ENCODE measurements at regions not wholly inside any gene's neighbourhood (a gene's known extent, or its start where the extent isn't known, plus 50 kb on each side); places are given as distances from the start of the nearest gene placed in this dataset.

- no peak overlapping the region for H2AK5ac ChIP-seq (ENCODE audit: low read depth, low read length)
- DNase-seq (ENCODE audit: low read depth in 1 of 2, low spot score in 2 of 2) = no peak
- no peak overlapping the region for H3K4me2 ChIP-seq (ENCODE audit: insufficient read depth in 1 of 2, low read depth in 2 of 2, low read length in 2 of 2)
- 77% methylated on average over 4 of the region's 4 CpGs; no CpG with 5 or more reads in 1 of the 2 experiments for WGBS, 2 experiments (ENCODE audit: extremely low coverage in 1 of 2, insufficient coverage in 1 of 2, insufficient read length in 1 of 2, insufficient replicate concordance in 2 of 2, low coverage in 1 of 2, low lambda C conversion rate in 2 of 2, missing lambda C conversion rate in 1 of 2)
- no peak overlapping the region for H3K27ac ChIP-seq (ENCODE audit: low read depth, low read length)
- no peak overlapping the region for H3K4ac ChIP-seq (replicated peaks; ENCODE audit: insufficient read length, low read depth, low read length)
- H4K20me1 ChIP-seq (replicated peaks in 1 of 2; ENCODE audit: control insufficient read depth in 1 of 2, insufficient read depth in 2 of 2, low read length in 2 of 2) = no peaks in the 10 kb centered on the region
- no peaks in the 10 kb centered on the region; the same call in 1 of the 2 replicates for H3K23me2 ChIP-seq (ENCODE audit: low read depth, low read length)
- no peak overlapping the region for H3K56ac ChIP-seq (replicated peaks; ENCODE audit: insufficient read length, low read depth, low read length)
- no peaks in the 10 kb centered on the region for H3K79me2 ChIP-seq (ENCODE audit: control insufficient read depth in 1 of 2, insufficient read depth in 2 of 2, low read length in 2 of 2)
- ChIA-PET CTCF (ENCODE audit: partially characterized antibody) (interaction anchor here (0.6 to 5.0 kb wide), 7 partner anchors 10 to 205 kb away, joined by 3 to 24 read pairs (median 3); no protein-coding TSS in a partner anchor), POLR2A (ENCODE audit: partially characterized antibody) (interaction anchor here (0.7 to 2.4 kb wide), 3 partner anchors 9 to 35 kb away, joined by 3 to 6 read pairs (median 3); no protein-coding TSS in a partner anchor)
- no peak overlapping the region for H4K91ac ChIP-seq (replicated peaks; ENCODE audit: insufficient read length, low read length)
- no peak overlapping the region for H3K18ac ChIP-seq (ENCODE audit: extremely low read depth, low read length)
- no peaks in the 10 kb centered on the region for H3K79me1 ChIP-seq (ENCODE audit: low read depth, low read length)
- H2AFZ ChIP-seq (ENCODE audit: low read length) = no peak overlapping the region
- no peak overlapping the region; the same call in 1 of the 2 replicates for H2BK20ac ChIP-seq (ENCODE audit: low read length)
- no peaks in the 10 kb centered on the region for H3K36me3 ChIP-seq (ENCODE audit: control insufficient read depth in 2 of 4, insufficient read depth in 4 of 4, low read length in 3 of 4)
- no peak for TF ChIP-seq JUN (IDR thresholded peaks at IDR 0.05; ENCODE audit: low read depth, low read length)
- TF ChIP-seq POLR2A (IDR thresholded peaks at IDR 0.05; ENCODE audit: control extremely low read depth in 1 of 2, low read depth in 2 of 2, low read length in 2 of 2) = no peak
- no peak for TF ChIP-seq TAF7 (optimal IDR thresholded peaks at IDR 0.05; ENCODE audit: borderline replicate concordance, low read depth, low read length)
- no peak for TF ChIP-seq HDAC2 (IDR thresholded peaks at IDR 0.05; ENCODE audit: borderline replicate concordance in 1 of 2, low read depth in 2 of 2, low read length in 2 of 2)
- no peak for TF ChIP-seq GABPA (IDR thresholded peaks at IDR 0.05; ENCODE audit: borderline replicate concordance, insufficient read depth, low read length)
- TF ChIP-seq RXRA (IDR thresholded peaks at IDR 0.05; ENCODE audit: insufficient read depth, low read depth, low read length) = no peak
- TF ChIP-seq TCF12 (IDR thresholded peaks at IDR 0.05; ENCODE audit: low read depth, low read length) = no peak
- no peak for TF ChIP-seq JUND (IDR thresholded peaks at IDR 0.05; ENCODE audit: low read length)
- no peak for TF ChIP-seq CBX5 (IDR thresholded peaks at IDR 0.05; ENCODE audit: low read depth, low read length)
- no peak overlapping the region for H2BK5ac ChIP-seq (ENCODE audit: low read depth, low read length)
- no peak overlapping the region for H4K8ac ChIP-seq (ENCODE audit: extremely low read depth, insufficient read depth, low read length)
- no peak overlapping the region for H3K4me3 ChIP-seq (ENCODE audit: extremely low read depth in 1 of 4, insufficient read depth in 2 of 4, low read depth in 3 of 4, low read length in 4 of 4)
- no peaks in the 10 kb centered on the region; a peak in 1 of 7 replicates for H3K27me3 ChIP-seq (replicated peaks in 1 of 4; ENCODE audit: control insufficient read depth in 3 of 4, extremely low read depth in 1 of 4, insufficient read depth in 3 of 4, low read length in 3 of 4)
- H2BK15ac ChIP-seq (ENCODE audit: low read length) = no peak overlapping the region
- no peaks in the 10 kb centered on the region for H3K9me3 ChIP-seq (ENCODE audit: insufficient read depth in 2 of 2, low read depth in 1 of 2, low read length in 1 of 2)
- H4K5ac ChIP-seq (ENCODE audit: insufficient read length, low read depth, low read length) = no peak overlapping the region
- no peak for FAIRE-seq
- no peak overlapping the region for H3K23ac ChIP-seq (ENCODE audit: insufficient read length)
- H3K4me1 ChIP-seq (replicated peaks in 1 of 4; ENCODE audit: control insufficient read depth in 3 of 4, insufficient read depth in 4 of 4, low read length in 3 of 4) = peaks cover 3 to 20% (median 13%) of the 10 kb centered on the region in 4 experiments
- no peak overlapping the region for H2BK12ac ChIP-seq (ENCODE audit: low read depth, low read length)
- H2BK120ac ChIP-seq (replicated peaks; ENCODE audit: low read depth, low read length) = no peak overlapping the region
- no peak overlapping the region for H3K14ac ChIP-seq (ENCODE audit: insufficient read length)
- no peak overlapping the region for H3K9ac ChIP-seq (replicated peaks in 1 of 4; ENCODE audit: extremely low read depth in 1 of 4, low read depth in 3 of 4, low read length in 3 of 4)
Observed at GRCh38 chr20:17857639-17858449, 110.8 kb downstream of the SNX5 start.

All from H1 (cell line).